CD4-positive, CD25-positive, alpha-beta regulatory T cell (primary cell): ENCODE measurements at regions not wholly inside any gene's neighbourhood (a gene's known extent, or its start where the extent isn't known, plus 50 kb on each side); places are given as distances from the start of the nearest gene placed in this dataset.
"Not testable (repeated sequence)": the region's sequence is repeated elsewhere in the genome, so short reads cannot be mapped to it uniquely, and the experiment has no call there.

ENCODE experiments used
- ATAC-seq, 2 donors: fragments of 150-1000 bp; cut with Tn5 transposase; one replicate each; pipeline ENCODE4 v1.10.0; 2021; ENCODE audit warnings: low read depth in 2 of 2, moderate number of reproducible peaks in 2 of 2, moderate library complexity in 1 of 2
- DNase-seq, 3 donors: peaks; one replicate each; pipeline versions ENCODE4 v3.0.0 to v3.0.0-alpha.2; 2012 to 2022; ENCODE audit warnings: mixed read lengths in 1 of 3
- H3K27ac ChIP-seq: one replicate; pipeline ENCODE4 v1.7.0; 2013; ENCODE audit warnings: mild to moderate bottlenecking, low read length; ENCODE audit not compliant: insufficient read depth, poor library complexity, severe bottlenecking
- H3K27me3 ChIP-seq: one replicate; pipeline ENCODE4 v1.7.0; 2013; ENCODE audit warnings: low read length; ENCODE audit not compliant: control insufficient read depth, insufficient read depth
- H3K36me3 ChIP-seq: one replicate; pipeline ENCODE4 v1.7.0; 2013; ENCODE audit warnings: mild to moderate bottlenecking, low read length, moderate library complexity; ENCODE audit not compliant: control insufficient read depth, insufficient read depth
- H3K4me1 ChIP-seq: 2 replicates; pipeline ENCODE4 v1.7.0; 2013; ENCODE audit warnings: mild to moderate bottlenecking, low read length; ENCODE audit not compliant: insufficient read depth, control insufficient read depth, poor library complexity, severe bottlenecking
- H3K4me3 ChIP-seq: one replicate; pipeline ENCODE4 v1.7.0; 2013; ENCODE audit warnings: low read depth, mild to moderate bottlenecking, low read length, moderate library complexity
- H3K9me3 ChIP-seq, 2 experiments: 1 replicate in 1 of 2; 2 replicates in 1 of 2; pipeline ENCODE4 v1.7.0; 2013; ENCODE audit warnings: low read length in 2 of 2, mild to moderate bottlenecking in 1 of 2, moderate library complexity in 1 of 2; ENCODE audit not compliant: control insufficient read depth in 2 of 2
- H3K27ac Mint-ChIP-seq, 3 donors: one replicate each; pipeline ENCODE4 v1.8.0; 2020 to 2022; ENCODE audit warnings: mild to moderate bottlenecking in 3 of 3, mixed read lengths in 3 of 3, moderate library complexity in 2 of 3
- H3K27me3 Mint-ChIP-seq: one replicate; pipeline ENCODE4 v1.8.0; 2022; ENCODE audit warnings: mild to moderate bottlenecking, mixed read lengths
- H3K36me3 Mint-ChIP-seq: one replicate; pipeline ENCODE4 v1.8.0; 2020; ENCODE audit warnings: mixed read lengths
- H3K4me1 Mint-ChIP-seq, 4 donors: one replicate each; pipeline ENCODE4 v1.8.0; 2020 to 2022; ENCODE audit warnings: mixed read lengths in 4 of 4, mild to moderate bottlenecking in 1 of 4
- H3K4me3 Mint-ChIP-seq, 4 donors: one replicate each; pipeline ENCODE4 v1.8.0; 2020 to 2022; ENCODE audit warnings: mild to moderate bottlenecking in 4 of 4, mixed read lengths in 4 of 4, moderate library complexity in 3 of 4
- H3K9me3 Mint-ChIP-seq, 7 donors: one replicate each; pipeline ENCODE4 v1.8.0; 2020 to 2022; ENCODE audit warnings: mixed read lengths in 7 of 7, mild to moderate bottlenecking in 3 of 7, moderate library complexity in 2 of 7

- Histone ChIP-seq H3K4me3 (no peak overlapping the region), H3K27ac (no peak overlapping the region), H3K27me3 (peaks cover 2% of the 10 kb centered on the region), H3K9me3 (no peaks in the 10 kb centered on the region), H3K4me1 (no peaks in the 10 kb centered on the region), H3K36me3 (no peaks in the 10 kb centered on the region)
- Mint-ChIP-seq H3K36me3 (no peaks in the 10 kb centered on the region), H3K4me3 (no peak overlapping the region), H3K4me1 (no peaks in the 10 kb centered on the region), H3K27me3 (no peaks in the 10 kb centered on the region), H3K9me3 (peaks cover 0 to 8% (median 5%) of the 10 kb centered on the region in 7 donors), H3K27ac (no peak overlapping the region)
- DNase-seq (no peak), ATAC-seq (no peak)
Measured at GRCh38 chr16:25566183-25566582, 125.6 kb upstream of the HS3ST4 start.

GRCh38 chr16:25563700-25564099, 128.1 kb upstream of the HS3ST4 start:
- H3K9me3 Mint-ChIP-seq, result peaks cover 0 to 26% (median 7%) of the 10 kb centered on the region in 7 donors
- no peaks in the 10 kb centered on the region for H3K36me3 ChIP-seq
- H3K4me3 Mint-ChIP-seq, result no peak overlapping the region
- no peaks in the 10 kb centered on the region for H3K4me1 ChIP-seq
- no peaks in the 10 kb centered on the region for H3K36me3 Mint-ChIP-seq
- no peaks in the 10 kb centered on the region for H3K27me3 Mint-ChIP-seq
- H3K4me1 Mint-ChIP-seq, result no peaks in the 10 kb centered on the region
- H3K27me3 ChIP-seq, result peaks cover 2% of the 10 kb centered on the region
- ATAC-seq, result no peak
- no peak for DNase-seq
- no peak overlapping the region for H3K4me3 ChIP-seq
- H3K9me3 ChIP-seq, result no peaks in the 10 kb centered on the region
- no peak overlapping the region for H3K27ac Mint-ChIP-seq
- H3K27ac ChIP-seq, result no peak overlapping the region

GRCh38 chr16:25561723-25562122, 130.0 kb upstream of the HS3ST4 start:
- not testable (repeated sequence) for DNase-seq, H3K4me1 Mint-ChIP-seq, H3K27ac ChIP-seq, H3K4me3 Mint-ChIP-seq, H3K36me3 ChIP-seq, H3K27me3 ChIP-seq, H3K36me3 Mint-ChIP-seq, H3K9me3 ChIP-seq, H3K4me1 ChIP-seq, H3K27ac Mint-ChIP-seq, ATAC-seq, H3K27me3 Mint-ChIP-seq, H3K4me3 ChIP-seq
- H3K9me3 Mint-ChIP-seq, result peaks cover 0 to 27% (median 8%) of the 10 kb centered on the region in 7 donors

- not testable (repeated sequence) for H3K4me3 Mint-ChIP-seq, H3K4me1 ChIP-seq, H3K9me3 ChIP-seq, H3K27me3 ChIP-seq, H3K27ac Mint-ChIP-seq, H3K36me3 ChIP-seq, H3K4me3 ChIP-seq, DNase-seq, H3K27ac ChIP-seq, ATAC-seq, H3K36me3 Mint-ChIP-seq, H3K4me1 Mint-ChIP-seq
- Mint-ChIP-seq H3K9me3 (peaks cover 0 to 27% (median 4%) of the 10 kb centered on the region in 7 donors), H3K27me3 (peaks cover 12% of the 10 kb centered on the region)
Measured at GRCh38 chr16:25556968-25557312, 134.8 kb upstream of the HS3ST4 start.

- not testable (repeated sequence) for H3K27ac Mint-ChIP-seq, H3K27me3 ChIP-seq, DNase-seq, H3K27ac ChIP-seq, H3K36me3 Mint-ChIP-seq, H3K4me3 Mint-ChIP-seq, H3K36me3 ChIP-seq, H3K9me3 ChIP-seq, H3K4me3 ChIP-seq, ATAC-seq, H3K4me1 Mint-ChIP-seq, H3K4me1 ChIP-seq
- H3K9me3 Mint-ChIP-seq, result peaks cover 0 to 22% (median 4%) of the 10 kb centered on the region in 7 donors
- peaks cover 12% of the 10 kb centered on the region for H3K27me3 Mint-ChIP-seq
Measured at GRCh38 chr16:25556289-25556967, 135.3 kb upstream of the HS3ST4 start.

- peaks cover 0 to 12% (median 3%) of the 10 kb centered on the region in 7 donors for H3K9me3 Mint-ChIP-seq
- H3K27me3 Mint-ChIP-seq, result peaks cover 12% of the 10 kb centered on the region
Measured at GRCh38 chr16:25553711-25554436, 137.9 kb upstream of the HS3ST4 start.

GRCh38 chr16:25550647-25551046, 141.1 kb upstream of the HS3ST4 start:
- no peak overlapping the region for H3K4me3 Mint-ChIP-seq
- DNase-seq (no peak), ATAC-seq (no peak)
- no peaks in the 10 kb centered on the region for H3K9me3 ChIP-seq
- no peaks in the 10 kb centered on the region for H3K4me1 Mint-ChIP-seq
- no peak overlapping the region for H3K4me3 ChIP-seq
- no peaks in the 10 kb centered on the region for H3K4me1 ChIP-seq
- H3K27ac ChIP-seq, result no peak overlapping the region
- H3K36me3 ChIP-seq, result no peaks in the 10 kb centered on the region
- H3K27ac Mint-ChIP-seq, result no peak overlapping the region
- no peaks in the 10 kb centered on the region for H3K36me3 Mint-ChIP-seq
- H3K27me3 Mint-ChIP-seq, result peaks cover 12% of the 10 kb centered on the region
- no peaks in the 10 kb centered on the region for H3K27me3 ChIP-seq
- peaks cover 0 to 9% (median 3%) of the 10 kb centered on the region in 7 donors for H3K9me3 Mint-ChIP-seq

More at GRCh38 chr16:25553711-25554436, 137.9 kb upstream of the HS3ST4 start:
- Mint-ChIP-seq H3K4me1 (no peaks in the 10 kb centered on the region), H3K36me3 (no peaks in the 10 kb centered on the region), H3K4me3 (no peak overlapping the region), H3K27ac (no peak overlapping the region)
- Histone ChIP-seq H3K36me3 (no peaks in the 10 kb centered on the region), H3K27ac (no peak overlapping the region), H3K27me3 (no peaks in the 10 kb centered on the region), H3K4me3 (no peak overlapping the region), H3K9me3 (no peaks in the 10 kb centered on the region), H3K4me1 (no peaks in the 10 kb centered on the region)
- ATAC-seq, result no peak
- no peak for DNase-seq

- Mint-ChIP-seq H3K27ac (no peak overlapping the region), H3K4me3 (no peak overlapping the region), H3K27me3 (no peaks in the 10 kb centered on the region), H3K36me3 (no peaks in the 10 kb centered on the region), H3K4me1 (no peaks in the 10 kb centered on the region), H3K9me3 (peaks cover 0 to 5% (median 2%) of the 10 kb centered on the region in 7 donors)
- no peak overlapping the region for H3K27ac ChIP-seq
- no peaks in the 10 kb centered on the region for H3K27me3 ChIP-seq
- ATAC-seq (no peak), DNase-seq (no peak)
- no peak overlapping the region for H3K4me3 ChIP-seq
- H3K36me3 ChIP-seq, result no peaks in the 10 kb centered on the region
- no peaks in the 10 kb centered on the region for H3K4me1 ChIP-seq
- H3K9me3 ChIP-seq, result no peaks in the 10 kb centered on the region
Measured at GRCh38 chr16:25546791-25547190, 145.0 kb upstream of the HS3ST4 start.
